Ishikawa (cell line): ENCODE measurements at regions not wholly inside any gene's neighbourhood (a gene's known extent, or its start where the extent isn't known, plus 50 kb on each side); places are given as distances from the start of the nearest gene placed in this dataset.

ENCODE experiments used
- CEBPB ChIP-seq: IDR thresholded peaks from 2 replicates; pipeline ENCODE4 v1.6.1; 2012
- CREB1 ChIP-seq: IDR thresholded peaks from 2 replicates; pipeline ENCODE4 v1.6.1; 2012; ENCODE audit warnings: low read depth
- EGR1 ChIP-seq: IDR thresholded peaks from 2 replicates; pipeline ENCODE4 v1.6.1; 2012
- EP300 ChIP-seq: IDR thresholded peaks from 2 replicates; pipeline ENCODE4 v1.6.1; 2012; ENCODE audit warnings: borderline replicate concordance
- FOXM1 ChIP-seq: IDR thresholded peaks from 2 replicates; pipeline ENCODE4 v1.6.1; 2012; ENCODE audit warnings: low read depth, borderline replicate concordance
- MAX ChIP-seq: IDR thresholded peaks from 2 replicates; pipeline ENCODE4 v1.6.1; 2012
- NFIC ChIP-seq: IDR thresholded peaks from 2 replicates; pipeline ENCODE4 v1.6.1; 2012
- RAD21 ChIP-seq: IDR thresholded peaks from 2 replicates; pipeline ENCODE4 v1.6.1; 2012; ENCODE audit warnings: low read depth
- REST ChIP-seq: IDR thresholded peaks from 2 replicates; pipeline ENCODE4 v1.6.1; 2012; ENCODE audit warnings: low read depth, mild to moderate bottlenecking
- TAF1 ChIP-seq: IDR thresholded peaks from 2 replicates; pipeline ENCODE4 v1.6.1; 2012; ENCODE audit warnings: low read depth, mild to moderate bottlenecking
- TCF12 ChIP-seq: IDR thresholded peaks from 2 replicates; pipeline ENCODE4 v1.6.1; 2012; ENCODE audit warnings: low read depth
- TEAD4 ChIP-seq: IDR thresholded peaks from 2 replicates; pipeline ENCODE4 v1.6.1; 2012
- USF1 ChIP-seq: IDR thresholded peaks from 2 replicates; pipeline ENCODE4 v1.6.1; 2012
- YY1 ChIP-seq: IDR thresholded peaks from 2 replicates; pipeline ENCODE4 v1.6.1; 2012; ENCODE audit warnings: low read depth
- ZBTB7A ChIP-seq: IDR thresholded peaks from 2 replicates; pipeline ENCODE4 v1.6.1; 2012; ENCODE audit warnings: low read depth

GRCh38 chr3:16114930-16115329 is 59.5 kb upstream of the GALNT15 start:
- TF ChIP-seq USF1 = no peak
- TF ChIP-seq NFIC = no peak
- TF ChIP-seq TEAD4 = no peak
- TF ChIP-seq ZBTB7A = no peak
- TF ChIP-seq TAF1 = no peak
- no peak for TF ChIP-seq MAX
- no peak for TF ChIP-seq YY1
- TF ChIP-seq CREB1 = no peak
- no peak for TF ChIP-seq RAD21
- no peak for TF ChIP-seq EGR1
- TF ChIP-seq REST = no peak
- no peak for TF ChIP-seq EP300
- TF ChIP-seq FOXM1 = no peak

GRCh38 chr3:16118396-16118795 is 56.1 kb upstream of the GALNT15 start:
- TF ChIP-seq NFIC = no peak
- TF ChIP-seq YY1 = no peak
- TF ChIP-seq ZBTB7A = no peak
- no peak for TF ChIP-seq EGR1
- TF ChIP-seq REST = no peak
- no peak for TF ChIP-seq MAX
- TF ChIP-seq CREB1 = no peak
- no peak for TF ChIP-seq FOXM1
- no peak for TF ChIP-seq USF1
- no peak for TF ChIP-seq EP300

- TF ChIP-seq MAX = no peak
- TF ChIP-seq FOXM1 = no peak
- TF ChIP-seq RAD21 = no peak
Measured at GRCh38 chr3:16119887-16120286, 54.6 kb upstream of the GALNT15 start.

GRCh38 chr3:16121391-16121790 is 53.1 kb upstream of the GALNT15 start:
- no peak for TF ChIP-seq FOXM1
- no peak for TF ChIP-seq CEBPB
- TF ChIP-seq TEAD4 = no peak
- no peak for TF ChIP-seq NFIC
- TF ChIP-seq USF1 = no peak
- TF ChIP-seq MAX = no peak
- TF ChIP-seq EP300 = no peak
- no peak for TF ChIP-seq EGR1
- TF ChIP-seq REST = no peak
- no peak for TF ChIP-seq TAF1
- no peak for TF ChIP-seq ZBTB7A
- TF ChIP-seq TCF12 = no peak
- no peak for TF ChIP-seq YY1
- no peak for TF ChIP-seq RAD21
- no peak for TF ChIP-seq CREB1
